ENCODE measurements at regions not wholly inside any gene's neighbourhood (a gene's known extent, or its start where the extent isn't known, plus 50 kb on each side); places are given as distances from the start of the nearest gene placed in this dataset.

DNA sequence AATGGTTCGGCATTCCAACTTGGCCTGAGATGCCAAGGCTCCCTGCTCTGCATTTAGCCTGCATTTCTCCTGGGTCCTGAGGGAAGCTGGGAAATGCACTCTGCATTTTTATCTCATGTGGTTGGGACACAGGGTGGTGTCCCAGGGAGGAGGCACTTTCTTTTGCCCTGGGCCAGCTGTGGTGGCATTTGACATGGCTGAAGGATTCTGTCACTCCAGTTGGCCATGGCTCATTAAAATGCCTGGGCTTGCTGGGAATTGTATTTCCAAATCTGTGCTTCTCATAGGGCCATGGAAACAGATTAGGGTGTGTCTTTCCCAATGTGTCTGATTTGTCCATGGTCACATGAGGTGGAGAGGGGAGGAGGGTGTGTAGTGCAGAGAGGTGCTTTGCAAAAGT lies 128.3 kb upstream of the RGMA start:
- no peak for DNase-seq

DNA sequence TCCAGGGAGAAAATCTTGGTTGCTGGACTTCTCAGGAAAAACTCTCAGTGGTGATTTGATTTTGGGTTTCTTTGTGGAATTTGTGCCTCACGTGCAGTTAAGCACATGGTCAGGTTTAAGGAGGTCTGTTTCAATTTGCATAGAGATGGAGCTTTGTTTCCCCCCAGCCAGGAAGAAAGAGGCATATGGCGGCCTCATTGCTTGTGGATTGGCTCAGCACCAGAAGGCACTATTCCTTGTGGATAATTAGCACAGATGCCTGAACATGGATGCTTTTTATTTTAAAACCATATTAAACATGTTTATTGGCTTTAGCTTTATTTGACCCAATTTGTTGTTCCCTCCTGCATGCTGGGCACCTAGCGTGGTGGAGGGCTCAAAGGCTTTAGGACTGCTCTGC lies 125.1 kb upstream of the RGMA start:
- no peak for DNase-seq

DNA sequence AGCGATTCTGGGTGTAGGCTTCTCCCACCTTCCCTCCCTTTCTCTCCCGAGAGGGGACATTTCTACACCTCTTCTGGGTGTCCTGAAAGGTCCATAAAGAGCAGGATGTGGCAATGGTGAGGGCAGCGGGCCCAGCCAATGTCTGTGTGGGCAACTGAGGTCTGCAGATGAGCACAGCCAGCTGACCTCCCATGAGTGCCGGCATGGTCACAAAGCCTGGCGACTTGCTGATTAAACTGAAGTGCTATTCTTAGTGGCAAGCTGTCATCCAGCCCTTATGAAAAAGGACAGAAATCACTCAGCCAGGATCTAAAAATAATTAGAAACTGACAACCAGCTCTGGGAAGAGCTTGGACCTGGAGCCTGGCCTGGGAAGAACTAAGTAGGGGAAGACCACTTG lies 124.3 kb upstream of the RGMA start:
- no peak for DNase-seq

DNA sequence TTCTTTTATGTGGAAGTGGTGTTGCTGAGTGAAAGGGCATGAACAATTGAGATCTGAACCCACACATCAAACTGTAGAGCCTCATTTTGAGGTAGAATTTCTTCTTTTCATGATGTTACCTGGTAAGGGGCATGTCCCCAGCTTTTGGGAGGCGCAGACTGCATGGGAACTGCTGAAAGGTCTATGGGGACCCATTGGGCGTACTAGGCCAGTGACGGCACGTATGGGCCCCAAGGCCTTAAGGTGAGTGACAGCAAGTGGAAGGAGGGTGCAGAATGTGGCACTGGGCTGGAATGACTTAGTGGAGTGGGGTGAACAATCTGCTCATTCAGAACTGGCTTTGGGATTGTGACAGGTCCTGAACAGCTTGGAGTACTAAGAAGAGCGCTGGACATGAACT lies 123.6 kb upstream of the RGMA start:
- DNase-seq: no peak

DNA sequence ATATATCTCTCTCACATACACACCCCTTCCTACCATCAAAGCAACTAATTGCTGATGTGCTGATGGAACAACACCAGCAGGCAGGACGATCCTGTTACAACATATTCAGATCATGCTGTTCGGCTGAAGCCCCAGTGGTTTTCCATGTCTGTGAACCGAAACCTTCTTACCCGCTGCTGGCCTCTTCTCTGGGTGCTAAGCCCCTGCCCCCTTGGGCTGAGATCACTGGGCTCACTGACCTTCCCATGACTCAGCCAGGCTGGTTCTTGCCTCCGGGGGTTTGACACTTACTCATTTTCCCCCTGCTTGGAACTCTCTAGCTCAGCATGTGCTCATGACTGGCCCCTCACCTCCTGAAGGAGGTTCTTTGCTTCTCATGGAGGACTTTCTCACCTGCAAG lies 122.0 kb upstream of the RGMA start:
- DNase-seq: no peak

DNA sequence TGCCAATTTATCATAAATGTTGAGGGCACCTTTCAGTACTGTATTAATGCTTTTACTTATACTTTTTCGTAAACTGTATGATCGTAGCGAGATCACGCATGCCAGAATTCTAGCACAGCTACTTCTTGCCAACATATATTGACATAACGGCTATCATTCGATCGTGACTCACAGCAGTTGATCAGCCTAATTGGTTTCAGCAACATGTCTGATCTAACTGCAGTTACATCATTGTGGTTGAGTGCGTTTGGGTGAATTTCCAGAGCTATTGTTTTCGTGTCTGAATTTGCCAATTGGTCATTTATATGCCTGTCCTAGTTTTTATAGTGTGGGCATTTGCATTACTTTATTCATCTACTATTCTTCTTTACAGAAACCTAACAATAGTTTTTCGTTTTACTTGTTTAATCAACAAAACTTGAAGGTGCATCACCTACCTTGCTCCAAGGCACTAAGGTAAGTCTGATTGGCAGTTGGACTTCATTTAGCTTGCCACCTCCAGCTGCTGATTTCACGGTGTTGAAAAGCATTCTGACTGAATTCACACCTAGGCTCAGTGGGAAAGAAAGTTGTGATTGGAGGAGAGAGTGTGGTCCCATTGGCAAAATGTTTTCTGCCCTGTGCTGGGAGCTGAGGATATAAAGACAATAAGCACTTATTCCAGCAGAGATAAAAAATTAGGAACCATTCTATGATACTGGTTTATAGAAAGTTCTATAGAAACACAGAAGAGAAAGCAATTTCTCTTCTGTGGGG lies 120.9 kb upstream of the RGMA start:
- no peak for DNase-seq

DNA sequence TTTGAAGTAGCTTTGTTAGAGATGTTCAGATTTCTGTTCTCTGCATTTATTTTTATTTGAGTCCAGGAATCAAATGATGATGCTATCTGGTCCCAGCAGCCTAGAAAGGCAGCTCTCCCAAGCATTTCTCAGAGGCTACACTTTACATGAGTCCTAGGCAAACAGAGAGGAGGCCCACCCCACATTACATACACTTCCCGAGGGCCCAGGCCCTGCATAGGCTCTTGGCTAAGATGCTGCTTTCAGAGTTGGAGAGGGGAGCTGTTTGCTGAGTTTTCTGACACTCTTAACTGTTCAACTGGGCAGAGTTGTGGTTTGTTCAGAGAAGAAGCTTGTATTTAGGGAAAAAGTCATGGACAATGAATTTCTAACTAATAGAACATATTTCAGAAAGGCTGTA lies 117.9 kb upstream of the RGMA start:
- no peak for DNase-seq

DNA sequence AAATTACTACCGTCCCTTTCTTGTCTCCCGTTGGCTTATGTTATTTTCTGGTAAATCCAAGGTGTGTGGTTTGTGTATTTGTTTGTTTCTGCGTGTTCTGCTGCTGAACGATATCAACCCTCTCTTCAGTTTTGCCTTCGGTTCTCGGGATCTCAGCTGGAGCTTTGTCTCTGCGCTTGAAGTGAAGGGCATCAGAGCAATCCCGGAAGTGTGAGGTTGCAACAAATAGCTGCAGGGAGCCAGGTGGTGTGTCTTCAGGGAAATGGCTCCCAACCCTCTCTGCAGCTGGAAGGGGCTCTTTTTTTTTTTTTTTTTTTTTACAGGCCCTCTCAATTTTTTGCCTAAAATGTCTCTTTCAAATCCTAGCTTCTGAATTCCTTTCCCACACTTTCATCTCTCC lies 116.4 kb upstream of the RGMA start:
- no peak for DNase-seq

DNA sequence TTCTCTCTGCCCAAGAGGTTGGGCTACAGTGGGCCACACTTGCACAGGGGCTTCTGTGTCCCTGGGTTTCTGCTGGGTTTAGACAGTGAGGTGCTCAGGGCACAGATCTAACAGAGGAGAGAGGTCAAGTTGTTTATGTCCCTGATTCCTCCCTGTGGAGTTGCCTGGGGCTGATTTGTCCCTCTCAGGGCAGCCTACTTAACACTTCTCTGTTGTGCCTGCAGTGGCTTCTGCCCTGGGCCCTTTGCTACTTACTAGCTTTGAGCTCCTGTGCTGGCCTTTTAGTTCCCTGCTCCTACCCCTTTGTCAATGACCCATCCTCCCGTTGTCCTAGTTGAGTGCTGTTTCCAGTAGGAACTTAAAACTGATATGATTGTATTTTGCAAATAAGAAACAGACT lies 114.0 kb upstream of the RGMA start:
- no peak for DNase-seq

DNA sequence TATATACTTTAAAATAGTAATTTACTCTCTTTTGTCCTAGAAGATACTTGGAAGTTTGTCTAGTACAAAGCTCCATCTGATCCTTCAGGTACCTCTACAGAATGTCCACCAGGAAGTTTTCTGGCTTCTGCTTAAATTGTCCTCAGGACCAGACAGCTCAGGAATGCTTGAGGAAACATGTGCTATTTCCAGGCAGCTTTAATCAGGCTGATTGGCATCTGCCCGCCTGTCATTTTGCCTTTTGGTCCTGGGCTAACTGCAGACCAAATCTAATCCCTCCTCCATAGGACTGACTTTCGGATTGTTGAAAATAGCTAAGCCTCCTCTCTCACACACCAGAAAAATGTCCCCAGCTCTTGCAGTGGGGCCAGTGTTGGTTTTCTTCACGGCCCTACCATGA lies 113.4 kb upstream of the RGMA start:
- no peak for DNase-seq

DNA sequence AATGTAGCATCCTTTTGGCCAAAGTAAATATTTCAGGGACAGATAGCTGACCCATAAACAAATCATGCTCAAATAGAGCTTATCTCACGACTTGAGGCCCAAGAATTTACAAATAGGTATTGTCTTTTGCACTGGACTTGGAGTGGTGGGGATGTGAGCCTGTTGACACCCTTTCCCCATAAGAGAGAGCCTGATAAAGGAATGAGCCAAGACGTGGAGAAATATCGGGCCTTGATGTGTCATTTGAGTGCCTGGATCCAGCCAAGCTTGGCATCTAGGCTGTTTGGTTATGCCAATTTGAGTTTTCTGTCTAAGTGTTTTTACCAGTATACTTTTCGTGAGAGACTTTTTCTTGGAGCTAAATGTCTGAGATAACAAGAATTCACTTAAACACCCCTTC lies 112.9 kb upstream of the RGMA start:
- DNase-seq: no peak

DNA sequence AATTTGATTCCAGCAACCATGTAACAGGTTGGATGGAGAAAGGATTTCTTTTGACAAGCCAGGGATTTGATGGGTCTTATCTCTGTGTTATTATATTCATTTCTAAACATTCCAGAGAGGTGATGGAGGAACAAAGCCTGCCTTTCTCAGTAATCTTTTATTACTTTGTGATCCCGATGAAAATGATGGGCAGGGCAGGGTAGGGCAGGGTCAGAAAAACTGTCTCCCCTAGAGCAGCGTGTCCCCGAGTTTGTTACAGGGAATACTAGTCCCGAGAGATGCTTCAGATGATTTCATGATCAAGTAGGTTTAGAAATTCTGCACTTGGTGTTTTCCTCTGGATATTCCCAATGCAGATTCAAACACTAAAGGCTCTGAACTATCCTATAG lies 111.8 kb upstream of the RGMA start:
- DNase-seq: no peak

DNA sequence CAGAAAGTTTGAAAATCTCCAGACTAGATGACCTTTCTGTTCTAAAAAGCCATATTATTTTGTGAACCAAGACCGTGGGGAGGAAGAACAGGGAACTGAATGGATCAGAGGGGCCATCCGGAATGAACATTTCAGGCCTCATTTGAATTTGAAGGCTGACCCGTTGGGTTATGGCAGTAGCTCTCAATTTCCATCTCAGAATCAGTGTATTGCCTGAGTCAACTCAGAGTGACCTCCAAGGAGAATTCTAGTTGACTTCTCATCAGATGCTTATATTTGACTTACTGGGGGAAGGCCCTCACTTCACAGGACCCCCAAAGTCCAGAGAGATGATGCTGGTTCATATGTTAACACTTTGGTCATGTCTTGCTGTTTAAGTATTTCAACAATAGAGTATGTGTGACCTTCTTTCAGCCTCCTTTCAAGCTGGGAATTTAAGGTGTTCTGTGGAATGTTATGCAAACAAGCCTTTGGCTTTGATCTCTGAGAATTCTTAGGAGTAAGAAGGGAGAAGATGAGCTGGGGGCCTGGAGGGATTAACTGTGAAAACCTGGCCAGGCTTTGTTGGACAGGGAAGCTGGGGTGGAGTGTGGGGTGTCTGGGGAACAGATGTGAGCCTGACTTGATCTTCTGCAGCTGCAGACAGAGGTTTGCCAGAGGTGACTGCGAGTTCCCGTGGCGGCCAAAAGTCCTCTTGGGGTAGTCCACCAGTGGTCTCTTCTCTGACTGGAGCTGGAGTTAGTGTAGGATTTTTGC lies 111.2 kb upstream of the RGMA start:
- no peak for DNase-seq

DNA sequence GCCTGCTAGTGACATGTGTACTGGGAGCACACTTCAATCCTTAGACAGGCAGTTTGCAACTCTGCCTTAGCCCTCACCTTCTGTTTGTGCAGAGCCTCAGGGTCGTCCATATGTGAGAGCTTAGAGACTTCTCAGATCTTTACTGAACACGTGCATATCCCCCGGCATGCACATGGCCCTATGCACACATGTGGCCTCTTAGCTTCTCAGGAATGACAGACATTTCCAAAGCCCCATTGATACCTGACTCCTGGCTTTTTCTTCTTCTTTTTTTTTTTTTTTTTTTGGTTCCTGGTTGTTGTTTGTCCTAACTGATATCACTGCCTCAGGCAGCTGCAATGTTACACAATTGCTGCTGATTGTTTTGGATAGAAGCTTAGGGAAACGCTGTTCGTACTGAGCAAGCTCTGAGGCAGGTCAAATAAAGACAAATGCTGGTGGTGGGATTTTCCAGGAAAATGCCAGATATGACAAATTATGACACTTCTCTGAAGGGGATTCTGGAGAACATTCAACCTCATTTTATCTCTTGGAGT lies 107.2 kb upstream of the RGMA start:
- DNase-seq: no peak

DNA sequence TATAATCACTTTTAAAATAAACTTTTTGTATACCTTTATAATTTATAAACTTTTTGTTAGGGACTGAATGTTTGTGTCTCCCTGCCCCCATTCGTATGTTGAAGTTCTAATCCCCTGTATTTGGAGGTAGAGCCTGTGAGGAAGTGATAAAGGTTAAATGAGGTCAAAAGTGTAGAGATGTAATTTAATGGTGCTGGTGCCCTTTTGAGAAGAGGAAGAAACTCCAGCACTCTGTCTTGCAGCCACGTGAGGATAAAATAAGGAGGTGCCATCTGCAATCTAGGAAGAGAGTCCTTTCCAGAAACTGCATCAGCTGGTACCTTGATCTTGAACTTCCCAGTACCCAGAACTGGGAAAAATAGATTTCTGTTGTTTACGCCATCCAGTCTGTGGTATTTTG lies 106.1 kb upstream of the RGMA start:
- DNase-seq: no peak

DNA sequence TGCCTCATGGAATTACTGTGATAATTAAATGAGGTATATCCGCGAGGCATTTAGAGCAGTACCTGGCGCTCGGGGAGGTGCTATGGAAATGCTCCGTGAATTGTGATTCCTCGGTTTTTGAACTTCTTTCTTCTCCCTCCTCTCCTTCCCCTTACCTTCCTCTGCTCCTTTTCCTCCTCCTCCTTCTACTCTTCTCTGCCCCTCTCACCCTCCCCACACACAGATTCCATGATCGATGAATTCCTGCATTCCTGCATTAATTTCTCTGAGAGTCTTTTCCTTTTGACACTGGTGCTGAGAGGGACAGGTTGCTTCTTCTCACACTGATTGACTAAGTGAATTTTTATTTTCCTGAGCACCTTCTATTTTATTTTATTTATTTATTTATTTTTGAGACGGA lies 101.2 kb upstream of the RGMA start:
- no peak for DNase-seq

DNA sequence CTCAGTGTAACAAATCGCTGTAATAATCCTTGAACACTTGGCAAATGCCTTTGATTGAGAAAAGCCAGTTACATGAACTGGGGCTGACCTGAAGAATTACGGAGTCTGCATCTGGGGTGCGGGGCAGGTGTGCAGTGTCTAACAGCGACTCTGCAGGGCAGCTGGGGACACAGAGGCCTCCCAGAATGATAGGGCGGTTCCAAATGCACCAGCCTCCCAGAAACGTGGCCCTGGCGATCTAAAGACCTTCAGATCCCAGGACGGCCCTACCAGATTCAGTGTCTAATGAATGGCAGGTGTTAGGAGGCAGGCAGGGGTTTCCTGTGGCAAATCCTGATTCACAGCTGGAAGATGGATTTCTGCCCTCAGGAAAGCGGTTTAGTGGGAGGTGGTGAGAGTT lies 100.5 kb upstream of the RGMA start:
- DNase-seq: no peak

DNA sequence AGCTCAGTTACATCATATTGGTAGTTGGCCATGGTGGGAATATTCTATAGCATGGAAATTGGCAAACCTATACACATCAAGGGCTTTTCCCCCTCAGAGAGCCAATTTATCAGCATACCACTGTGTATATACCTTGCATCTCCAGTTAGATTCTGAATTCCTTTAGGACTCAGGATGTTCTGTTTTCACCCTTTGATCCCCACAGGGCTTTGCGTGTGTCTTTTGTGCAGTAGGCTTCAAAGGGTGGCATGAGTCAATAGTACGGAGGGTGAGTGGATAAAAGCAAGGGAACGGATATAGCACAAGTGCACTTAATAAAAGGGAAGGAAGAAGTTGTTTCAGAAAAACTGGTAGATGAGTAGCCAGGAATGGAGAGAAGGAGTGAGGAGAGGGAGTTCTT lies 99.2 kb upstream of the RGMA start:
- DNase-seq: no peak

DNA sequence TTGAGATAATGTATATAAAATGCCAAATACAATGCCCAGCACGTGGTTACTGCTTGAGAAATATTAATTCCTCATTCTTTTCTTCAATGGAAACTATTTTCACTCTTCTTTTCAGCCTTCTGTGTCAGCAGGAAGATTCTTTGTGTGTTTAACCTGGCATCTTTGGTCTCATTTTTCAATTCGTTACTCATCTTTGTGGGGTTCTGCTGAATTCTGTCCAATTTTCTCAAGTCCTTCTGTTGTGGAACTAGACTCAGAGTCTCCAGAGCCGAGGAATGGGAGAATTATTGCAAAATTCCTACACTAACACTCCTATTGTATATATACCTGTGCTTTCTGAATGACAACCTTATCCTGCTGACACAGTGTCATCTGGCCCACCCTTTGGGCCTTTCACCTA lies 96.8 kb upstream of the RGMA start:
- no peak for DNase-seq

DNA sequence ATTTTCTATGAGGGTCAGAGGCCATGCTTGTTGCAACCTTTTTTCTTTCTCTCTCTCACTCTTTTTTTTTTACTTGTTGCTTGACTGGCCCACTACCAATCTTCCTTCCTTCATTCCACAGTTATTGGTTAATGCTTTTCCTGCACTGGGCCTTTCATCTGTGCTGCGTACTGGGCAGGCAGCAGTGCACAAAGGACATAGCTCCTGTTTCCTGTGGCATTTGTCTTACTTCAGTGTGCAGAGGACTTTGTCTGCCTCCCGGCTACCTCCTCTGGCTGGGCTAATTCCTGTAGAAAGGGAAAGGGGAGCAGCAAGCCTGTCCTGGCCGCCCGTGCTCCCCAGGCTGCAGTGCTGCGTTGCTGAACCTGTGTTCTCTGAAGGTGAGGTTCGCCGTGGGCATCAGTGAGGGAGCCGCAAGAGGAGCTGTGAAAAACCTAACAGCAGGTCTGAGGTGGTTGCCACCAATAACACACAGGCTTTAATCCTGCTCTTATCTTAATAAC lies 93.7 kb upstream of the RGMA start:
- DNase-seq: no peak

DNA sequence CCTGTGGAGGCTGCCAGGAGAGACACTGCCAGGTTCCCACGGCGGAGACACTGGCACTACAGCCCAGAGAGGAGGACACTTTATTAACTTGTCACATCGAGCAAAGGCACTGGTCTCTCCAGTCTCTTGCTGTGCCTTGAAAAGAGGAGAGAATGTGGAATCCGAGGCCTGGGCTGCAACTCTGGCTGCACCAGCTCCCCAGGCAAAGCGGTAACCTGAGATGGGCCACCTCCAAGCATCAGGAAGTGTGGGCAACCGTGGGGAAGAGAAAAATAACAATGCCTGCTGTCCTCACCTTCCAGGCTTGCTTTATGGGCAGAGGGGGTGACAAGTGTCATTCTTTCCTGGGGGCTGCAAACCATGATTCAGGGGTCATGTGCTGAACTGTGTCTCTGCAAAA lies 91.6 kb upstream of the RGMA start:
- no peak for DNase-seq

DNA sequence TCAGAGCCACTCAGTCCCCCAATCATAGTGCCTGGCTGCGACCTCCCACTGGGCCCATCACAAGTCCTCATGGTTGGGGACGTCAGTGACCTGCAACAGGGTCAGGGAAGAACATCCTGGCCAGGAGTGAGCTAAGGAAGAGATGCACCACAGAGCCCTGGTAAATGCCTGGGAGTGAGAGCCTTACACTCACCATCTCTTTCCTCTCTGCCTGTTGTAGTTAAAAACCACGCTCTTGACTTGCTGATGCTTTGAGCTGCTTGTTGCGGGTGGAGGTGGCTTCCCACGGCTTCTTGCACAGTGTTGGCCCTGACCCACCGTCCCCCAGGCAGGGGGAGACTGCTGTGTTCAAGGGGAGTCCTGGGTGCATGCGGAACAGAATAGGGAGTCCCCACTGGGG lies 91.1 kb upstream of the RGMA start:
- DNase-seq: no peak

DNA sequence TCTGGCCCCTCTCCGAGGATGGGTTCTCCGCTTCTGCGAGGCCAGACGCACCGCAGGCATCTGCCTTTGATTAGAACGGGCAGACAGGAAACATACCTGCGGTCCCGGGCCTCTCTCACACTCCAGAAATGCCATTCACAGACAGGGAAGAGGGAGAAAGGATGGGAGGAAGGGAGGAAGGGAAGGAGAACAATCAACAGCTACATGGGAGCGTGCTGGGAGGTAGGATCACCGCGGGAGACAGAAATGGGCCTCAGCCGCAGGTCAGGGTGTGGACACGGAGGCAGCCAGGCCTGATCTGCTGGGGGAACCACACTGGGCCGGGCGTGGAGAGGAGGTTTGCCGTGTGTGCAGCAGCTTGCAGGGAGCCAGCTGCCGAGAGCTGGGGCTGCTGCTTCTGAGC lies 90.7 kb upstream of the RGMA start:
- DNase-seq: no peak

DNA sequence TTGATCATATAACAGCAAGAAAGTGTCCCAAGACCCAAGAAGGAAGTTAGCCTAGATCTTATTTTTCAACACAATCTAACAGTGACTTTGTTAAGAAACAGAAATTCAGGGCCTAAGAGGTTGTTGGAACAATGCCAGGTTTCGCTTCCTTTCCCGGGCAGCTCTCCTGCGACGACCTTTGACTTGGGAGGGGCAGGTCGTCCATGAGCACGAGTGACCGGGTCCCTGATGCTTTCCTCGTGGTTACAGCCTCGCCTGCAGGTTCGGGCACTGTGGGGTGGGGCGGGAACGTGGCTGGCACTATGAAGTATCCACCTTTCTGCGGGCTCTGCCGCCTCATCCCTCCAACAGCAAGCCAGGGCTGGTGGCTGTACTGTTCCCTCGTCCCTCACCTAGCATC lies 90.1 kb upstream of the RGMA start:
- peak; percentile 31 for DNase-seq

DNA sequence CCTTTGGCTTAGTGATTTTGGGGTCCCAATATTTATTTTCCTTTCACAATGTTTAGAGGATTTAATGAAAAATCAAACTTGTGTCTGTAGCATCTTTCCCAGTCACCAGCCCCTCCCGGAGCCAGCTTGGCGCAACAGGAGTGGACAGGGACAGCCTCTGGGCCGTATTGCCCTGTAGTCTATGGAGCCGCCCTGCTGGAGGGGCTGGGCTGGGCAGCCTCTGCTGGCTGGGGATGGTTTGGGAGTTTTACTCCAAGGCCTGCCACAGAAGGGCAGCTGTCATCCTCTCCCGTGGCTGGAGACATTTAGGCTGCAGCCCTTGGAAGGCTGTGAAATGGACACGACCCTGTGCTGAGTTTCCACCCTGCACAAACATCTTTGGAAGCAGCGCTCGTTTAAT lies 89.4 kb upstream of the RGMA start:
- DNase-seq: no peak

All from CD4-positive, alpha-beta T cell treated with Interleukin-10 for 1 hour (primary cell).